ENCODE measurements at regions not wholly inside any gene's neighbourhood (a gene's known extent, or its start where the extent isn't known, plus 50 kb on each side); places are given as distances from the start of the nearest gene placed in this dataset.

- intact Hi-C loops (cut with DNase I) = loop anchor here (10.0 kb wide), 1 partner anchor 185 kb away; no protein-coding TSS in a partner anchor
Measured at GRCh38 chr4:41880022-41880837, 55.0 kb upstream of the TMEM33 start.

GRCh38 chr4:41879552-41879951 lies 55.7 kb upstream of the TMEM33 start:
- peaks cover 86% of the 10 kb centered on the region for H3K27me3 ChIP-seq
- ATAC-seq = no peak

More at GRCh38 chr4:41880022-41880837, 55.0 kb upstream of the TMEM33 start:
- no peak for DNase-seq
- H3K9me3 ChIP-seq = no peaks in the 10 kb centered on the region
- ATAC-seq = no peak
- H3K27me3 ChIP-seq = peaks cover 80% of the 10 kb centered on the region
- no peaks in the 10 kb centered on the region for H3K36me3 ChIP-seq
- no peak overlapping the region for H3K4me3 ChIP-seq
- peaks cover 27% of the 10 kb centered on the region for H3K4me1 ChIP-seq
- TF ChIP-seq, protein P1, sequence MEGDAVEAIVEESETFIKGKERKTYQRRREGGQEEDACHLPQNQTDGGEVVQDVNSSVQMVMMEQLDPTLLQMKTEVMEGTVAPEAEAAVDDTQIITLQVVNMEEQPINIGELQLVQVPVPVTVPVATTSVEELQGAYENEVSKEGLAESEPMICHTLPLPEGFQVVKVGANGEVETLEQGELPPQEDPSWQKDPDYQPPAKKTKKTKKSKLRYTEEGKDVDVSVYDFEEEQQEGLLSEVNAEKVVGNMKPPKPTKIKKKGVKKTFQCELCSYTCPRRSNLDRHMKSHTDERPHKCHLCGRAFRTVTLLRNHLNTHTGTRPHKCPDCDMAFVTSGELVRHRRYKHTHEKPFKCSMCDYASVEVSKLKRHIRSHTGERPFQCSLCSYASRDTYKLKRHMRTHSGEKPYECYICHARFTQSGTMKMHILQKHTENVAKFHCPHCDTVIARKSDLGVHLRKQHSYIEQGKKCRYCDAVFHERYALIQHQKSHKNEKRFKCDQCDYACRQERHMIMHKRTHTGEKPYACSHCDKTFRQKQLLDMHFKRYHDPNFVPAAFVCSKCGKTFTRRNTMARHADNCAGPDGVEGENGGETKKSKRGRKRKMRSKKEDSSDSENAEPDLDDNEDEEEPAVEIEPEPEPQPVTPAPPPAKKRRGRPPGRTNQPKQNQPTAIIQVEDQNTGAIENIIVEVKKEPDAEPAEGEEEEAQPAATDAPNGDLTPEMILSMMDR (IDR thresholded peaks at IDR 0.05) = no peak
- no peak overlapping the region for H3K27ac ChIP-seq

GRCh38 chr4:41878991-41879491 lies 56.2 kb upstream of the TMEM33 start:
- intact Hi-C loops (cut with DNase I) = no loop called here

More at GRCh38 chr4:41879552-41879951, 55.7 kb upstream of the TMEM33 start:
- TF ChIP-seq, protein P1 (IDR thresholded peaks at IDR 0.05) = no peak
- H3K4me3 ChIP-seq = no peak overlapping the region
- intact Hi-C loops (cut with DNase I) = no loop called here
- H3K36me3 ChIP-seq = no peaks in the 10 kb centered on the region
- peaks cover 27% of the 10 kb centered on the region for H3K4me1 ChIP-seq
- no peaks in the 10 kb centered on the region for H3K9me3 ChIP-seq
- no peak for DNase-seq
- H3K27ac ChIP-seq = no peak overlapping the region

GRCh38 chr4:41878170-41878969 lies 56.9 kb upstream of the TMEM33 start:
- H3K4me3 ChIP-seq = no peak overlapping the region
- H3K27me3 ChIP-seq = peaks cover 94% of the 10 kb centered on the region
- peaks cover 28% of the 10 kb centered on the region for H3K4me1 ChIP-seq
- no peak for DNase-seq
- H3K36me3 ChIP-seq = no peaks in the 10 kb centered on the region
- no peak overlapping the region for H3K27ac ChIP-seq
- intact Hi-C loops (cut with DNase I) = no loop called here
- TF ChIP-seq, protein P1 (IDR thresholded peaks at IDR 0.05) = no peak
- H3K9me3 ChIP-seq = no peaks in the 10 kb centered on the region
- no peak for ATAC-seq

More at GRCh38 chr4:41878991-41879491, 56.2 kb upstream of the TMEM33 start:
- Histone ChIP-seq H3K9me3 (no peaks in the 10 kb centered on the region), H3K36me3 (no peaks in the 10 kb centered on the region), H3K27ac (no peak overlapping the region), H3K4me3 (no peak overlapping the region), H3K27me3 (peaks cover 91% of the 10 kb centered on the region), H3K4me1 (peaks cover 27% of the 10 kb centered on the region)
- DNase-seq (no peak), ATAC-seq (no peak)
- TF ChIP-seq, protein P1 (IDR thresholded peaks at IDR 0.05) = no peak

DNA sequence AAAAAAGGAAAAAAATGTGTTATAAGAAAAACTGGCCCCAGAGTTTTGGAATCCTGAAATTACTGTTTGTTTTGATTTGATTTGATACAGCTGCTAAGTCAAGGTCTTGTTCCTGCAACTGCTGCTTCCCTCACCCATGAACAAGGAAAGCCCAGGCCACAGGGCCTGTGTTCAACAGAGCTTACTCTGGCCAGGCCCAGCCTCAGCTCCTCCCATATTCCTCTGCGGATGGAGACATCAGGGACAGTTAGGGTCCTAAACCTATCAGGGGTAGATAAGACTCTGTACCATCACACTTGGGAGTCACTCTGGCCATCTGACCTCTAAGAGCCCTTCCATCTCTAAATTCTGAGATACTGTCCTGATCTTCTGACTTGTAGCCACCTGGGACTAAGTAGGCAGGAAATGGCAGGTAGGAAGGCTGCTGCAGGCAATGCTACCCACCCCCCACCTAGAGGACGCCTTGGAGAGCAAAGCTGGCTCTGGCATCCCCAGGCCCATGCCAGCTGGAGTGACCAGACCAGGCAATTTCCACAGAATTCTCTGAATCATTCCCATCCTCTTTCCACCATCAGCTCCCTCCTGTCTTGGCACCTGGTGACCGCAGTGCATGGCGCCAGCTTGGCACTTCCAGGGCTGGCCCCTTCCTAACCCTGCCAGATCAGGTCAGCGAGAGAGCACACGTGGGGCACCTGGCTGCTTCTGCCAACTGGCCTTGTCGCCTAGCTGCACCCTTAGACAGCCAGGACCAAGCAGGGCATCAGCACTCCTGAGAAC lies 58.0 kb upstream of the TMEM33 start:
- TF ChIP-seq, protein P1 (IDR thresholded peaks at IDR 0.05) = no peak
- no peak overlapping the region for H3K27ac ChIP-seq
- H3K9me3 ChIP-seq = no peaks in the 10 kb centered on the region
- no peak for DNase-seq
- ATAC-seq = no peak
- H3K27me3 ChIP-seq = peaks cover 97% of the 10 kb centered on the region
- H3K4me1 ChIP-seq = peaks cover 25% of the 10 kb centered on the region
- no peaks in the 10 kb centered on the region for H3K36me3 ChIP-seq
- intact Hi-C loops (cut with DNase I) = no loop called here
- no peak overlapping the region for H3K4me3 ChIP-seq
